Panc1 (cell line): ENCODE measurements at regions not wholly inside any gene's neighbourhood (a gene's known extent, or its start where the extent isn't known, plus 50 kb on each side); places are given as distances from the start of the nearest gene placed in this dataset.

ENCODE experiments used
- ATAC-seq: fragments of 200-7000 bp; cut with Tn5 transposase; 2 replicates; pipeline ENCODE4 v1.9.1; 2020; ENCODE audit warnings: mild to moderate bottlenecking, moderate library complexity
- BruUV-seq: library from RNA; stranded (reverse); fragments of 400-500 nt; replicated peaks from 2 replicates; lab custom pipeline; 2021; lab: Mats Ljungman, UMichigan
- CTCF ChIA-PET: fragments of 300-600 bp; sonication (Branson Sonifier 250); formaldehyde crosslinking; loops from one replicate; lab custom pipeline; 2022; ENCODE audit warnings: antibody characterized with exemption; lab: Charles Lee
- POLR2A ChIA-PET: fragments of 300-600 bp; sonication (Branson Sonifier 250); formaldehyde crosslinking; loops from one replicate; lab custom pipeline; 2022; ENCODE audit warnings: antibody characterized with exemption; lab: Charles Lee
- DNase-seq: peaks from one replicate; pipeline ENCODE4 v3.0.0-alpha.2; 2010; ENCODE audit warnings: low read depth, low spot score
- H3K27ac ChIP-seq: 2 replicates; pipeline ENCODE4 v1.5.1; 2011; ENCODE audit warnings: mild to moderate bottlenecking, low read length, inconsistent platforms
- H3K27me3 ChIP-seq: fragments of 200-500 bp; sonication (Bioruptor generic); 2 replicates; pipeline ENCODE4 v1.6.0; 2014; ENCODE audit warnings: low read length, inconsistent platforms; ENCODE audit not compliant: control insufficient read depth, insufficient read depth
- H3K36me3 ChIP-seq: fragments of 200-500 bp; sonication (Bioruptor generic); 2 replicates; pipeline ENCODE4 v1.5.1; 2014; ENCODE audit warnings: inconsistent platforms, mild to moderate bottlenecking, low read length, moderate library complexity; ENCODE audit not compliant: control insufficient read depth, insufficient read depth
- H3K4me1 ChIP-seq: 2 replicates; pipeline ENCODE4 v1.5.1; 2011; ENCODE audit warnings: inconsistent platforms, mild to moderate bottlenecking, low read length, moderate library complexity; ENCODE audit not compliant: control insufficient read depth, insufficient read depth
- H3K4me3 ChIP-seq, 2 experiments: 2 replicates each; pipeline ENCODE4 v1.5.1; 2011 to 2012; ENCODE audit warnings: low read depth in 2 of 2, low read length in 2 of 2, mild to moderate bottlenecking in 2 of 2, inconsistent platforms in 1 of 2, moderate library complexity in 1 of 2
- H3K9me3 ChIP-seq: fragments of 200-500 bp; sonication (Bioruptor generic); 2 replicates; pipeline ENCODE4 v1.5.1; 2014; ENCODE audit warnings: low read depth, mild to moderate bottlenecking, inconsistent platforms, low read length, moderate library complexity; ENCODE audit not compliant: control insufficient read depth, insufficient read depth
- POLR2AphosphoS5 ChIP-seq: IDR thresholded peaks from 2 replicates; pipeline ENCODE4 v1.6.1; 2012; ENCODE audit warnings: mild to moderate bottlenecking, low read depth, low read length, moderate library complexity
- SIN3A ChIP-seq: IDR thresholded peaks from 2 replicates; pipeline ENCODE4 v1.6.1; 2012; ENCODE audit warnings: low read depth, mild to moderate bottlenecking, low read length, moderate library complexity, borderline replicate concordance; ENCODE audit not compliant: insufficient read depth
- TCF7L2 ChIP-seq: IDR thresholded peaks from 2 replicates; pipeline ENCODE4 v1.6.1; 2011; ENCODE audit warnings: mild to moderate bottlenecking, low read depth, low read length, inconsistent platforms
- in situ Hi-C: cut with HindIII; loops from 2 replicates; pipeline ENCODE4 v1.10.0; 2016; ENCODE audit warnings: low sequenced_read_pairs, low pct_unique_long_range_greater_than_20kb
- intact Hi-C: fragments of 100-400 bp; cut with micrococcal nuclease; formaldehyde crosslinking; loops from one replicate; pipeline ENCODE4 v1.10.0; 2022; ENCODE audit not compliant: unreplicated experiment
- TF ChIP-seq, protein P1 (sequence below), 2 experiments: IDR thresholded peaks; 2 replicates each; pipeline ENCODE4 v1.6.1; 2011 to 2012; ENCODE audit warnings: low read depth in 2 of 2, control low read depth in 1 of 2, low read length in 1 of 2, mild to moderate bottlenecking in 1 of 2, moderate library complexity in 1 of 2; ENCODE audit not compliant: insufficient read depth in 1 of 2
- TF ChIP-seq, protein P2 (sequence below): fragments of 450-650 bp; IDR thresholded peaks from 2 replicates; pipeline ENCODE4 v1.5.1; 2017; ENCODE audit warnings: mild to moderate bottlenecking

DNA sequence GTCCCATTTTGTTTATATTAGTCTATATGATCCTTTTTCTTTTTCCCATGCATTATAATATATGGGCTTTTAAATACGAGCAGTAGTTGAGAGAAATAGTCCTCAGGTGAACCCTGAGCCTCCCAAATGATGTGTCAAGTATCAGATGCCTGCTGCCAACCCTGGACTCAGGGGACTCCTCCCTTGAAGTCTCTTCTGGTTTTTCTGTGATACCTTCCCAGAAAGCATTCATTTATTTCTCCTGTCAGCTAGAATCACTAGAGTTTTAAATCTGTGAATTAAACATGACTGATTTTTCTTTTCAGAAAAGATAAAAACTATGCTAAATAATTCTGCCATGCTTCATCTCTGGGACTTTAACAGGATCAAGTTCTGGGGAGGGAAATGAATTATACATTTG is 184.6 kb downstream of the LIG4 start:
- DNase-seq (no peak), ATAC-seq (no peak)
- CTCF ChIA-PET = no interaction called here
- intact Hi-C loops (no loop called here), in situ Hi-C loops (no loop called here)
- TF ChIP-seq, protein P1, sequence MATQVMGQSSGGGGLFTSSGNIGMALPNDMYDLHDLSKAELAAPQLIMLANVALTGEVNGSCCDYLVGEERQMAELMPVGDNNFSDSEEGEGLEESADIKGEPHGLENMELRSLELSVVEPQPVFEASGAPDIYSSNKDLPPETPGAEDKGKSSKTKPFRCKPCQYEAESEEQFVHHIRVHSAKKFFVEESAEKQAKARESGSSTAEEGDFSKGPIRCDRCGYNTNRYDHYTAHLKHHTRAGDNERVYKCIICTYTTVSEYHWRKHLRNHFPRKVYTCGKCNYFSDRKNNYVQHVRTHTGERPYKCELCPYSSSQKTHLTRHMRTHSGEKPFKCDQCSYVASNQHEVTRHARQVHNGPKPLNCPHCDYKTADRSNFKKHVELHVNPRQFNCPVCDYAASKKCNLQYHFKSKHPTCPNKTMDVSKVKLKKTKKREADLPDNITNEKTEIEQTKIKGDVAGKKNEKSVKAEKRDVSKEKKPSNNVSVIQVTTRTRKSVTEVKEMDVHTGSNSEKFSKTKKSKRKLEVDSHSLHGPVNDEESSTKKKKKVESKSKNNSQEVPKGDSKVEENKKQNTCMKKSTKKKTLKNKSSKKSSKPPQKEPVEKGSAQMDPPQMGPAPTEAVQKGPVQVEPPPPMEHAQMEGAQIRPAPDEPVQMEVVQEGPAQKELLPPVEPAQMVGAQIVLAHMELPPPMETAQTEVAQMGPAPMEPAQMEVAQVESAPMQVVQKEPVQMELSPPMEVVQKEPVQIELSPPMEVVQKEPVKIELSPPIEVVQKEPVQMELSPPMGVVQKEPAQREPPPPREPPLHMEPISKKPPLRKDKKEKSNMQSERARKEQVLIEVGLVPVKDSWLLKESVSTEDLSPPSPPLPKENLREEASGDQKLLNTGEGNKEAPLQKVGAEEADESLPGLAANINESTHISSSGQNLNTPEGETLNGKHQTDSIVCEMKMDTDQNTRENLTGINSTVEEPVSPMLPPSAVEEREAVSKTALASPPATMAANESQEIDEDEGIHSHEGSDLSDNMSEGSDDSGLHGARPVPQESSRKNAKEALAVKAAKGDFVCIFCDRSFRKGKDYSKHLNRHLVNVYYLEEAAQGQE (IDR thresholded peaks at IDR 0.05; ENCODE audit: insufficient read depth in 1 of 2, low read depth in 2 of 2, low read length in 1 of 2) = no peak
- Histone ChIP-seq H3K27ac (no peak overlapping the region), H3K36me3 (no peaks in the 10 kb centered on the region), H3K9me3 (no peaks in the 10 kb centered on the region), H3K4me1 (no peaks in the 10 kb centered on the region), H3K4me3 (no peak overlapping the region), H3K27me3 (no peaks in the 10 kb centered on the region)
- POLR2A ChIA-PET = no interaction called here
- no TSS peak for BruUV-seq

DNA sequence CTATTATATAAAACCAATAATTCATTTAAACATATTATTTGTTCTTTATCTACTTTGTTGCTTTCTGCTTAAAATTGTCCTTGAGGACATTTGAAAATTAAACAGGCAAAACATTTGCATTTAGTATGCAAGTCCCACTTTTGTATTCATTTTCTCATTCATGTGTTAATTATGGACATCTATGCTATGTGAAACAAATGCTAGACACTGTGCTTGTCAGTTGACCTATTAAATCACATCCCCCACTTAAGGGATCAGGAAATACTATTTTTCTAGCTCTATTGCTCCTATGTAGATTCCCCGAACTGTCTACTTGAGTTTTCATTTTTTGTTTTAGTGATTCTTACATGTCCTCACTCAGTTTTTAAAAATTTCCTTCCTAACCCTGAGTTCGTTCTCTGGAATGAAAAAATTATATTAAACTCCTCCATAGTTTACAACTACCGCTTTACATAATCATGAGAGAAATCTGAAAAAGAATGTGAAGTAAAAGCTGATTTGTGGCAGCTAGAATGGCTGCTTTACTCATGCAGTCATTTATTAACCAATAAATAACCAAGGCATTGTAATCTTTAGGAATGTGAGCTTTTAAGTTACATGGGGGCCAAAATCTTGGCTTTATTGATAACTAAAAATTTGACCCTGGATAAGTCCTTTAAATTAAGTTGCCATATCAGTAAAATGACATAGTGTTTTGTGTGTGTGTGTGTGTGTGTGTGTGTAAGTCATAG is 188.5 kb downstream of the LIG4 start:
- POLR2A ChIA-PET = no interaction called here
- Histone ChIP-seq H3K27ac (no peak overlapping the region), H3K4me1 (no peaks in the 10 kb centered on the region), H3K9me3 (no peaks in the 10 kb centered on the region), H3K27me3 (no peaks in the 10 kb centered on the region), H3K36me3 (no peaks in the 10 kb centered on the region), H3K4me3 (no peak overlapping the region)
- CTCF ChIA-PET = no interaction called here
- BruUV-seq = no TSS peak
- intact Hi-C loops = no loop called here
- in situ Hi-C loops = no loop called here
- no peak for ATAC-seq
- DNase-seq = no peak
- TF ChIP-seq, protein P1 (IDR thresholded peaks at IDR 0.05; ENCODE audit: insufficient read depth in 1 of 2, low read depth in 2 of 2, low read length in 1 of 2) = no peak
- no peak for TF ChIP-seq TCF7L2
- no peak for TF ChIP-seq SIN3A
- TF ChIP-seq, protein P2, sequence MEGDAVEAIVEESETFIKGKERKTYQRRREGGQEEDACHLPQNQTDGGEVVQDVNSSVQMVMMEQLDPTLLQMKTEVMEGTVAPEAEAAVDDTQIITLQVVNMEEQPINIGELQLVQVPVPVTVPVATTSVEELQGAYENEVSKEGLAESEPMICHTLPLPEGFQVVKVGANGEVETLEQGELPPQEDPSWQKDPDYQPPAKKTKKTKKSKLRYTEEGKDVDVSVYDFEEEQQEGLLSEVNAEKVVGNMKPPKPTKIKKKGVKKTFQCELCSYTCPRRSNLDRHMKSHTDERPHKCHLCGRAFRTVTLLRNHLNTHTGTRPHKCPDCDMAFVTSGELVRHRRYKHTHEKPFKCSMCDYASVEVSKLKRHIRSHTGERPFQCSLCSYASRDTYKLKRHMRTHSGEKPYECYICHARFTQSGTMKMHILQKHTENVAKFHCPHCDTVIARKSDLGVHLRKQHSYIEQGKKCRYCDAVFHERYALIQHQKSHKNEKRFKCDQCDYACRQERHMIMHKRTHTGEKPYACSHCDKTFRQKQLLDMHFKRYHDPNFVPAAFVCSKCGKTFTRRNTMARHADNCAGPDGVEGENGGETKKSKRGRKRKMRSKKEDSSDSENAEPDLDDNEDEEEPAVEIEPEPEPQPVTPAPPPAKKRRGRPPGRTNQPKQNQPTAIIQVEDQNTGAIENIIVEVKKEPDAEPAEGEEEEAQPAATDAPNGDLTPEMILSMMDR = no peak
- TF ChIP-seq POLR2AphosphoS5 = no peak
